ENCODE measurements at regions not wholly inside any gene's neighbourhood (a gene's known extent, or its start where the extent isn't known, plus 50 kb on each side); places are given as distances from the start of the nearest gene placed in this dataset.
A peak's percentile ranks its signal among the peaks of the same experiment; 100 is the strongest.

DNA sequence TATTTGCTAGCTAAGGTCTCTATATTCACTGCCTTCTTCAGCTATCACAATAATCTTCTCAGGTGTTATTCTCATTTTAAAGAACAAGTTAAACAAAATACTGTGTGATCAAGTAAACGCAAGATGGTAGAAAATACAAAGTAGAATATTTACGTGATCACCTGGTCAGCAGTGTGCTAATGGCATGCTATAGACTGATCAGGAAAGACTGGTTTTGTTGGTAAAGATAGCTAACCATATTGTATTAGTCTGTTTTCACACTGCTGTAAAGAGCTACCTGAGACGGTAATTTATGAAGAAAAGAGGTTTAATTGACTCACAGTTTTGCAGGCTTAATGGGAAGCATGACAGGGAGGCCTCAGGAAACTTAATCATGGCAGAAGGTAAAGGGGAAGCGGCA, 50.4 kb downstream of the ZBTB38 start:
- DNase-seq: no peak

DNA sequence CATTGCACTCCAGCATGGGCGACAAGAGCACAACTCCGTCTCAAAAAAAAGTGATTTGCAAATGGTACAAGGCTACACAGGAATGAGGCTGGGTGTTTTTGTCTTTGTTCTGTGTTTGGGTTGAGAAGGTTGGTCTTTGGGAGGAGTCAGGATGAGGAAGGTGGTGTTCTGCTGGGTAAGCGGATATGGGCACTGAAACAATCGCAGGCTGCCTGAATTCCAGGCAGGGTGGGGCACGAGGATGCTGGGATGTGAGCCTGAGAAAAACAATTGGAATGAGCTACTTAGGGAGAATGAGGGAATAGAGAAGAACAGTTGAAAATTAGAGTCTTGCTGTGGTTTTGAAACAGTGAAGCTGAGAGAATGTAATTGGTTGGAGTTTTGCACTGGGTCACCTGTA, 51.6 kb downstream of the ZBTB38 start:
- DNase-seq: no peak

DNA sequence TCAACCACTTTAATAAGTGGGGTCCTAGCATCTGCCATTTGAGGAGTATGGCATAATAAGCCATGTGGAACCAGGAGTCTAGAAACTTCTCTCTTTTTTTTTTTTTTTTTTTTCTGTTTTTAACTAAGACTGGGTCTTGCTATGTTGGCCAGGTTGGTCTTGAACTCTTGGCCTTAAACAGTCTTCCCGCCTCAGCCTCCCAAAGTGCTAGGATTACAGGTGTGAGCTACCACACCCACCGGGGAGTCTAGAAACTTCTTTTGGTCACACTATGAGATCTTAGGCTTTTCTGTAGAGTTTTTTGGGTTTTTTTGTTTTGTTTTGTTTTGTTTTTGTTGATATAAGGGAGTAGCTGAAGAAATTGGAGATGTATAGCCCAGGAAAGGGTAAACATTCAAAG, 52.9 kb downstream of the ZBTB38 start:
- no peak for DNase-seq

DNA sequence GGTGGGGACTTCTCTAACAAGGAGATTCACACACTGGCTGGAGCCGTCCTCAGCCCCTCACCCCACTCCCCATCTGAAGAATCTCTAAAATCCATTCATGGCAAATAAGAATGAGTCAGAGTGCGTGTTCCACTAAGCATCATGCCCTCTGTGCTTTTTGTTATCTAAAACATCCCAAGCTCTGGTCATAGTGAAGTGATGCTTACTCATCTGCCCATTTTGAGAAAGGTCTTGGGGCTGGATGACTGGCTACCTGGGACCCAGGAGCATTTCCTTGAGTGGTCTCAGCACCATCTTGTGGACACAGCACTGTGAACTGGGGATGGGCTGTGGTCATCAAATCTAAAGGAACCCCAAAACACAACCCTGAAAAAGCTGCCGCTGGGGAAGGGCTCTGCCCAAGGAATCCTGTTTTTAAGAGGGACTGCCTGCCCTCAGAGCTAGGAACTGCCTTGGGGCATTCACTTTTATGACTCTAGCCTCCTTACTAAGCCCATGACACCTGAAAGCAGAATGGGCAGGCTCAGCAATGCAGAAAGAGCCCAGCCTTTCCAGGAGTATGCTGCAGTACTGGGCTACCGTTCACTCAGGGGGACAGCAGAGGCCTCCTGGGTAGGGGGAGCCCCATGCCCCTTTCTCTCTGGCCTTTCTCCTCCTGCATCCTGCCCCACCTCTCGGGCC, 53.5 kb downstream of the ZBTB38 start:
- DNase-seq: no peak

DNA sequence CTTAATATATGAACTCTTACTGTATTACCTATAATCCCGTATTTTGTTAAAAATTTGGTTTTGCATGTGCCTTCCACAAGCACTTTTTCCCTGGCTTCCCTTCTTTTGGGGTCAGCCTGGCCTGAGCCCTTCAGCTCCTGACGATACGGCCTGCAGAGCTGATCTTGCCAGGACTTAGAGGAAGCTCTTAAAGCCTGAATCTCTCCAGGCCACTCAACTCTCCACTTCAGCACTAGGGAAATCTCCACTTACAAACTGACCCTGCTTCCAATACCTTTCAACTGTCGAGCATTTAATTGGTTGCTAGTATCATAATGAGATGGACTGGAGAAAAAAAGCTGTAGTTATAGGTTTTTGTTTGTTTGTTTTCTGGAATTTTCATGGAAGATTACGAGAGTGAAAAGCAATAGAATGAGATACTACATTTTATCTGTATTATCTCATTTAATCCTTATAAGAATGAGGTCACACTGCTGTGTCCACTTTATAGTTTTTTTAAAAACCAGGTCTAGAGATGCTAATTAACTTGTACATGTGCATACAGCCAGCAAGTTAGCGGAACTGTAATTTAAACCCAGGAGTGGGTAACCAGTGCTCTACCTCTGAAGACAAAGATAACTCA, 54.8 kb downstream of the ZBTB38 start:
- DNase-seq: peak in 1 of 3 experiments; percentile 8

DNA sequence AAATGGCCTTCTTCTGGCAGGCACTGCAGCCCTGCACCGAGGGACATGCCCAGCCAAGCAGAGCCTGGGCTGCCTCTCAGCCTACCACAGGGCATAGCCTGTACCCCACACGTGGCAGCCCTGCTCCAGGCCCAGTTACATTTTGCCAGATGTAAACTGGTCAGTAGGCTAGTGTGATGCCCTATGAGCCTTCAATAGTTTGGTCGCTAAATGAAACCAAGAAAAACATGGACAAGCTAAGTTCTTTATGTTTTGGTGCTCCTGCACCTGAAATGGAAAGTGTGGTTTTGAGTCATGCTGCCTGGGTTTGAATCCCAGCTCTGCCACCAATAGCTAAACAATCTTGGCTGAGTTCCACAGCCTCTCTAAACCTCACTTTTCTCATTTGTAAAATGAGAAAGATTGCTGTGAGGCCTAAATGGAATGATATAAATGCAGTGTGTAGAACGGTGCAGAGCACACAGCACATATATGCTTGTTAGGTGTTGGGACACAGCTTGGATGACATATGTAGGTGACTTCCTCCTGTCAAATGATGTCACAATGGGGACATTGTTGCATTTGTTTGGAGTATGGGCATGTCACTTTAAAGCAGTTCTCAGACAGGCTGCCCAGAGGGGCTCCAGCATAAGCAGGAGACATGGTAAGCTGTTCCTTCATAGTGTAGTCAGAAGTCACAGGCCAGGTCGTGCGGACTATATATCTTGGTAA, 57.4 kb downstream of the ZBTB38 start:
- DNase-seq: no peak

DNA sequence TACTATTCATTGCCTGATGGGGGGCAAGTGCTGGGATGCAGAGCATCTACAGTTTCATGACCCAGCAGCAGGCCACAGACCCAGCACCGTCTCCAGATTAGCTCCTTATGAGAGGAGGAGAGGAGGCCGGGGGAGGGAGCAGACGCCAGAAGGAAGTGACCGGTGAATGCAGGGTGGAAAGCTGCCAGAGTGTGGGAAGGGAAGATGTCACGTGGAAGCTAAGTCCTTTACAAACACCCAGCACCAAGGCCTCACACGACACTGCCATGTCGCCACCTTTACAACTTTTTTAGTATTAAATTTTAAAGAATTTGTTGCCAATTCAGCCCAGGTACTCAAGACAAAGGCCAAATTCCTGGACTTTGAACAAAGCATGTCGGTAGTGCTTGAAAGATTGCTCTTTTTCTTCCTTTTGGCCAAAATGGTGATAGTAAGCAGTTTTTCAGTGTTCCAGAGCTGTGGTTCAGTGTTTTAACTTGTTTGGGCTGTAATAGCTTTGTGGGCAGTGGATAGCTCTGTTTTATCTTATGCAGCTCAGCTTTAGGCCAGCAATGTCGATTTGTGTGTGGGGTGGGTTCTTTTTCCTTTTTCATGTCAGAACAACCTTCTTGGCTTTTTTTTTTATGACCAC, 58.2 kb downstream of the ZBTB38 start:
- DNase-seq: no peak

DNA sequence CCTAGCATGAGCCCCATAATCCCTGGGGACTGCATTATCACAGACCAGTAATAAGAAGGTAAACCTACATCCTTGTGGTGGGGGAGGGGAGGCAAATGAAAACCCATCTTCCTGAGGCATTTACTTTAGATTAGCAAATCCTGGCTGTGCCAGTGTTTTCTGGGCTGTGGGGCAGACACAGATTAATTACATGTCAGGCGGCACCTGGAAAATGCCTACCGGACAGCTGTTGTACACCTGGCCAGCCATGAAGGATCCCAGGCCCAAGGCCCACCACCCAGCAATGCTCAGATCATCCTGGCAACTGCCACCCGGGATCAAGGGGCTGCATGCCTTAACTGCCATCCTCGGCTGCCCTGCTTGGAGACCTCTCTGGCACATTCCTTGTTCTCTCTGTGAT, 59.1 kb upstream of the RASA2 start:
- no peak for DNase-seq

DNA sequence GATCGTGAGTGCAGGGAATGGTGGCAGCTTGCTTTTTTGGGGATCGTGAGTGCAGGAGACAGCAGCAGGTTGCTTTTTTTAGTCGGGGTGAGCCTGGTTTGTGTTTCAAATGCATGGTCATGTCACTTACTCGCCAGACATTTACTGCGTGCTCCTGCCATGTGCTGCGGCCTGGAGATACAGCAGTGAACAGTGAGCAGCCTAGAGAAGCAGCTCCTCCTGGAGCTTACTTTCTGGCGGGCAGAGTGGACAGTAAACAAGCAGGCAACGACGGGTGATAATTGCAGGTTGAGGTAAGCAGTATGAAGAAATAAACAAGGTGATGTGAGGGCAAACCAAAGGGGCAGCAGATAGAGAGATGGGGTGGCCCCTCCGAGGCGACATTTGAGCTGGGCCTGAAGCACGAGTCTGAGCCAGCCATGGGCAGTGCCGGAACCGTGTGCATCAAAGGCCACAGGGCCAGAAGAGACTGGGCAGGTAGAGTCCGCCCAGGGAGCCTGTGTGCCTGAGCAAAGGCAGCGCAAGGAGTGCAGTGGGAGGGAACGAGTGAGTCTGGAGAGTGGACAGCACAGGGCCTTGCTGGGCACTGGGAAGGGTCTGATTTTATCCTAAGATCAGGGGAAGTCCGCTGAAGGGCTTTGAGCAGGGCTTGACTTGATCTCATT, 57.3 kb upstream of the RASA2 start:
- DNase-seq: no peak

DNA sequence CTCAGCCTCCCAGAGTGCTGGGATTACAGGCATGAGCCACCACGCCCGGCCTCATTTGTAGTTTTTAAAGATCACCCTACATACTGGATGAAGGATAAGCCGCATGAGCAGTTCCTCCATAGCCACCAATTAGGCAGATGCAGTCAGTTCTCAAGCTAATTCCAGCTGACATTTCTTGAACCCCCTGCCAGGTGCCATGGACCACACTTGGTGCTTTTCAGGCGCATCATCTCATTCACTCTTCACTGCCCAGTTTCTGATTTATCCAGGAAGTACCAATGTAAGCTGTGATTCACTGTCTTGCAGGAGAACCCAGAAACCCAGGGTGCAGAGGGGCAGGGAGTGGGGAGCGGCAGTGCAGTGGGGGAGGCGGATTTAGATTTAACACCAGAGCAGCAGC, 56.5 kb upstream of the RASA2 start:
- no peak for DNase-seq

DNA sequence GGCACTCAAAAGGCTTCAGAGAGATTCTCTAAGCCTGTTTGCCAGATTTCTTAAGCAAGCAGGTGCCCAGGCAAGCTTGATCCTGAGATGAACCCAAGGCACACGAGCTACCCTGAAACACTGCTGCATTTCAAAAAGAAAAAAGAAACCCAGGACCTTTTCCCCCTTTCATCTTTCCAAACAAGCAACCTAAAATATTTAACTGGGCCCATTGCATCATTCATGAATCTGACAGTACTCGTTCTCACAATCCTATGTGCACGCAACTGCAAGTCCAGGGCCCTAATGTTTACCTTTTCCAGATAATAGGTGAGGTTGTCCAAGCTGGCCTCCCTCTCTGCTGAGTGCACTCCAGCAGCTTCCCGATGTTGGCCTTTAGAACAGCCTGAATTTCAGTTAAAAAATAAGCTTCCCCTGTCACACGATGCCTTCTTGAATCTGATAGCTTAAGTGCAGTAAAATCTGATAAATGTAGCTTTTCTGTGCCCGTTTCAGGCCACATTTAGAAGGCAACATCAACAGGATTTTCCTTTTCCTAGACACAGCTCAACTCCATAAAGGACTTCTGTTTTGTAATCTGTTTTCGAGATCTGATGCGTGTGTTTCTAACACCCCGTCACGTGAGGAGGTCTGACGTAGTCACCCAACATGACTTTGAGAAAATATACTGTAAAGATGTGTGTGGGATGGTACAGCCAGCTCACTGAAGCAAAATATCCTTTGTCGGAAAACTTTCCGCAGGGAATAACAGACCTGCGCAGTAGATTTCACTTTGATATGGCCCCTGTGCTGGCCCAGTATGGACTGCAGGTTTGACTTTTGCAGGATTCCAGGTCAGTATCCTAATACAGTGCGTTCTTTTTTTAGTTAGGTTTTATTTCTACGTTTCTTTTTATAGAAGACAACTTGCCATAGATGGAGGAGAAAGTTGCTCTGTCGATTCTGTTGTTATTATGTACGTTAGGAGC, 55.1 kb upstream of the RASA2 start:
- DNase-seq: no peak

DNA sequence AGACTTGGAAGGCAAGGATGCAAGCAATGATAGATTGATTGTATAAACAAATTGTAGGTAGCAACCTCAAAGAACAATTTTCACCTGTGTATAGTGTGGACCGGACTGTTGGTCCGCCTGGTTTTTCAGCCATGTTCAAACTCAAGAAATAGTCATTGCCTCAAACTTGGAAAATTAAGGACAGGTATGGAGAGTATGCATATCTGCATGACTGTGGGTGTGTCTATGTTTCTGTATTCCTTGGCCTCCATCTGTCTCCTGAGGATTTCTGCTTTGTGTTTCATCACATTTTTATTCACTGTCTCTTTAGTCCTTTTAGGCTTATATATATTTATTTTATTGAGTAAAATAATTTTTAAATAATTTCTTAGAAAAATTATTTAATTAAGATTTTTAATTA, 53.9 kb upstream of the RASA2 start:
- no peak for DNase-seq

DNA sequence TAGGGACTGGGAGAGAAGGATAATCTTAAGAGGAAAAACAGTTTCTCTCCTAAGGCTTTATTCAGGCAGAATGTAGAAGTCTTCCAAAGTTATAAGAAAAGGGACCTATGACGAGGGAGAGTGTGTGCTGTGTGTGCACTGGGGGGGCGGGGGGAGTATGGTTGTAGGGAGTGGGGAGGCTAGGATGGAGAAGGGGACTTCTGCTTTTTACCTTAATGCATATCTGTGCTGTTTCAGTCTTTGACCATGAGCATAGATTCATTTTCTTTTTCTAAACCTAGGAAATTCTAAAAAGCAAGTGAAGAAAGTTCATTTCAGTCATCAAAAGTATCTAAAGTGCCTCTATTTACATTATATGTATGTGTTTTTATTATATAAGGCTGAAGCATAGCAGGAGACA, 52.6 kb upstream of the RASA2 start:
- no peak for DNase-seq

DNA sequence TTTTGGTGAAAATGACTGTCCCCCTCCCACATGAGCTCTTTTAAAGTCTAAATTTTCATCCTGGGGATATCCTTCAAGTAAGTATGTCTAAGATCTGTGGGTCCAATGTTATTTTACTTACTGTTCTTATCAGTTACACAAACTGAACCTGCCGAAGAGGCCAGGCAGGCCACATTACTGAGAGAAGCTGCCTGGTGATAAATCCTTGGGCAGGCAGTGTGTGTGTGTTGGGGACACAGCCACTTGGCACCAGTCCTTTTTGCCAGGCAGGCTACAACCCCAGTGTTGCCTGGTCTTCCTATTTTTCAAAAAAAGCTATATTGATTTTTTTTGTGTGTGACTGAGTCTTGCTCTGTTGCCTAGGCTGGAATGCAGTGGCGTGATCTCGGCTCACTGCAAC, 50.6 kb upstream of the RASA2 start:
- DNase-seq: no peak
